K562 (cell line): ENCODE measurements at regions not wholly inside any gene's neighbourhood (a gene's known extent, or its start where the extent isn't known, plus 50 kb on each side); places are given as distances from the start of the nearest gene placed in this dataset.

ENCODE experiments used
- ATAC-seq: fragments of 200-7000 bp; cut with Tn5 transposase; 3 replicates; pipeline ENCODE4 v1.9.1; 2020; ENCODE audit warnings: moderate library complexity
- BruUV-seq: library from RNA; stranded (reverse); fragments of 400-500 nt; replicated peaks from 2 replicates; lab custom pipeline; 2021; lab: Mats Ljungman, UMichigan
- CTCF ChIA-PET: fragments of 300-600 bp; formaldehyde crosslinking; extraction: SDS; loops from one replicate; lab custom pipeline; 2021; ENCODE audit warnings: low intra/inter-chr PET ratio; lab: Yijun Ruan, JAX
- POLR2A ChIA-PET: fragments of 300-600, 350-650 bp; sonication (Branson Sonifier 250); formaldehyde crosslinking; extraction: SDS; loops from one replicate; lab custom pipeline; 2021; ENCODE audit warnings: antibody characterized with exemption, inconsistent platforms; lab: Yijun Ruan, JAX
- DNase-seq, 4 experiments: peaks; one replicate each; pipeline versions ENCODE4 v3.0.0 to v3.0.0-alpha.2; 2011 to 2018; ENCODE audit warnings: low spot score in 3 of 4, mixed read lengths in 3 of 4; ENCODE audit errors: extremely low read depth in 1 of 4
- FAIRE-seq: peaks from 2 replicates; lab custom pipeline; 2011; peaks lifted over from hg19 to GRCh38; lab: Jason Lieb, UNC
- H2AFZ ChIP-seq: 2 replicates; pipeline ENCODE4 v1.6.0; 2011; ENCODE audit warnings: low read depth, low read length, control low read depth, inconsistent platforms
- H3K27ac ChIP-seq: fragments of 200-600 bp; 3 replicates; pipeline ENCODE4 v1.8.0; 2011; ENCODE audit warnings: low read depth, mild to moderate bottlenecking, control low read depth, inconsistent platforms, low read length, moderate library complexity, mixed read lengths; ENCODE audit errors: extremely low read depth
- H3K27me3 ChIP-seq, 2 experiments: fragments of 300-600 bp in 1 of 2; 2 replicates in 1 of 2; 3 replicates in 1 of 2; pipeline versions ENCODE4 v1.6.0 to v1.8.0; 2011; ENCODE audit warnings: inconsistent platforms in 2 of 2, low read length in 2 of 2, mild to moderate bottlenecking in 1 of 2, mixed read lengths in 1 of 2, moderate library complexity in 1 of 2; ENCODE audit not compliant: control insufficient read depth in 2 of 2, insufficient read depth in 2 of 2
- H3K36me3 ChIP-seq: fragments of 300-600 bp; 3 replicates; pipeline ENCODE4 v1.8.0; 2011; ENCODE audit warnings: mild to moderate bottlenecking, low read length, inconsistent platforms; ENCODE audit not compliant: control insufficient read depth, insufficient read depth
- H3K4me1 ChIP-seq, 2 experiments: fragments of 200-600 bp in 1 of 2; replicated peaks in 1 of 2; 2 replicates in 1 of 2; 3 replicates in 1 of 2; pipeline versions ENCODE4 v1.5.1 to v1.8.0; 2011; ENCODE audit warnings: inconsistent platforms in 2 of 2, low read length in 2 of 2, mild to moderate bottlenecking in 1 of 2, mixed read lengths in 1 of 2, moderate library complexity in 1 of 2; ENCODE audit not compliant: control insufficient read depth in 2 of 2, insufficient read depth in 2 of 2
- H3K4me2 ChIP-seq: 2 replicates; pipeline ENCODE4 v1.6.1; 2011; ENCODE audit warnings: low read length, control low read depth, inconsistent platforms, mixed read lengths; ENCODE audit not compliant: insufficient read depth
- H3K4me3 ChIP-seq: fragments of 200-600 bp; sonication (generic), shearing (Covaris generic); 2 replicates; pipeline ENCODE4 v1.5.1; 2016; ENCODE audit warnings: control low read depth, inconsistent platforms
- H3K79me2 ChIP-seq: fragments of 200-600 bp; 3 replicates; pipeline ENCODE4 v1.8.0; 2011; ENCODE audit warnings: low read length, inconsistent platforms; ENCODE audit not compliant: control insufficient read depth, insufficient read depth
- H3K9ac ChIP-seq, 2 experiments: 2 replicates each; pipeline versions ENCODE4 v1.6.0 to v1.6.1; 2011; ENCODE audit warnings: low read depth in 2 of 2, low read length in 2 of 2, control low read depth in 1 of 2, inconsistent platforms in 1 of 2, mild to moderate bottlenecking in 1 of 2, mixed read lengths in 1 of 2; ENCODE audit not compliant: insufficient read depth in 1 of 2
- H3K9me1 ChIP-seq: one replicate; pipeline ENCODE4 v1.6.0; 2011; ENCODE audit warnings: inconsistent platforms, mild to moderate bottlenecking, low read length, moderate library complexity; ENCODE audit not compliant: control insufficient read depth, insufficient read depth
- H3K9me3 ChIP-seq: replicated peaks from 2 replicates; pipeline ENCODE4 v1.5.1; 2011; ENCODE audit warnings: low read depth, low read length, inconsistent platforms; ENCODE audit not compliant: control insufficient read depth, insufficient read depth
- H4K20me1 ChIP-seq: replicated peaks from 2 replicates; pipeline ENCODE4 v1.6.1; 2011; ENCODE audit warnings: low read length, inconsistent platforms, mixed read lengths; ENCODE audit not compliant: control insufficient read depth, insufficient read depth
- ATF7 ChIP-seq: fragments of 450-650 bp; IDR thresholded peaks from 2 replicates; pipeline ENCODE4 v1.7.1; 2014; ENCODE audit warnings: mild to moderate bottlenecking, moderate library complexity
- MXI1 ChIP-seq: IDR thresholded peaks from 2 replicates; pipeline ENCODE4 v1.6.1; 2011; ENCODE audit warnings: low read depth, mild to moderate bottlenecking, improper control_type of control experiment, low read length
- TAF9B ChIP-seq: fragments of 450-650 bp; IDR thresholded peaks from 2 replicates; pipeline ENCODE4 v1.6.1; 2018; ENCODE audit warnings: mild to moderate bottlenecking; ENCODE audit not compliant: partially characterized antibody
- ZBTB11 ChIP-seq, 3 experiments: fragments of 200-800 bp in 1 of 3; fragments of 250-450 bp in 1 of 3; fragments of 450-650 bp in 1 of 3; sonication (Bioruptor Pico) in 1 of 3; sonication (Bioruptor generic) in 1 of 3; formaldehyde crosslinking in 1 of 3; IDR thresholded peaks; 2 replicates each; pipeline versions ENCODE4 v1.6.1 to v1.8.0; 2016 to 2022; ENCODE audit warnings: mild to moderate bottlenecking in 2 of 3, missing genetic modification characterization in 2 of 3, missing compliant biosample characterization in 1 of 3, moderate library complexity in 1 of 3
- WGBS: fragments of 100-300 bp; shearing (Covaris generic); methylation state at CpG from one replicate; pipeline ENCODE4 v1.1.6; 2016; ENCODE audit warnings: low coverage, mixed read lengths; ENCODE audit not compliant: insufficient coverage; ENCODE audit errors: missing lambda C conversion rate; 5-methylcytosine and 5-hydroxymethylcytosine counted together
- in situ Hi-C: fragments of 300-500 bp; cut with MboI; formaldehyde crosslinking; loops from 4 replicates; pipeline ENCODE4 v1.15.0; 2018; ENCODE audit warnings: inconsistent platforms, mixed read lengths
- intact Hi-C: fragments of 100-400 bp; cut with micrococcal nuclease; formaldehyde crosslinking; loops from 2 replicates; pipeline ENCODE4 v1.14.2; 2022

GRCh38 chr1:106746448-106747085 lies 309.9 kb upstream of the PRMT6 start:
- Histone ChIP-seq H4K20me1 (no peaks in the 10 kb centered on the region), H3K4me1 (no peaks in the 10 kb centered on the region), H3K79me2 (no peaks in the 10 kb centered on the region), H3K9ac (no peak overlapping the region), H3K4me3 (no peak overlapping the region), H3K27ac (no peak overlapping the region), H3K36me3 (no peaks in the 10 kb centered on the region), H2AFZ (no peak overlapping the region), H3K4me2 (no peak overlapping the region), H3K9me3 (no peaks in the 10 kb centered on the region), H3K27me3 (no peaks in the 10 kb centered on the region), H3K9me1 (no peaks in the 10 kb centered on the region)
- FAIRE-seq (no peak), ATAC-seq (no peak), DNase-seq (no peak)
- intact Hi-C loops, result no loop called here
- in situ Hi-C loops, result no loop called here
- no TSS peak for BruUV-seq
- TF ChIP-seq ZBTB11 (CRISPR knock-in tag; IDR thresholded peaks at IDR 0.05) (peak in 1 of 3 experiments; percentile 24; a peak in 1 of 6 replicates), TAF9B (no peak), ATF7 (no peak), MXI1 (no peak)
- ChIA-PET POLR2A (no interaction called here), CTCF (no interaction called here)
- WGBS, result 0% methylated on average over 2 of the region's 2 CpGs
